ENCODE measurements at regions not wholly inside any gene's neighbourhood (a gene's known extent, or its start where the extent isn't known, plus 50 kb on each side); places are given as distances from the start of the nearest gene placed in this dataset.

DNA sequence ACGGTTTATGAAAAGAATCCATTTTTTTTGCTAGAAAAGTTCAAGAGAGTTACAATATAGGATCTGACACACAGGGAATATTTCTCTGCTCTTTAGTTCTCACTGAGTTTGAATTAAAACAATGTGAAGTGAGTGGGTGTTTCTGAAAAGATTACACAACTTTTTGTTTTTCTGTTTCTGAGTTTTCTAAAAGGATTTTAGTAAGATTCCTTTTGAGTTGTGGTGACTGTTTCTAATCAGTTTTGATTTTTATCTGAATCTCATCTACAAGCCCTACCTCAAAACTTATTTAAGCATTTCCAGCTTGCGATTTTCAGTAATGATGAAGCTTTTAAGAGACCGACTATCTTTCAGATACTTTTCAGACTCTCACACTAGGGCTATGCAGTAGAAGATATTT, 141.7 kb downstream of the GPAT3 start:
- Histone ChIP-seq H2AFZ (no peak overlapping the region), H3K9me2 (ENCODE audit: insufficient read depth) (no peaks in the 10 kb centered on the region), H3K79me2 (ENCODE audit: low read depth) (no peaks in the 10 kb centered on the region), H3F3A (ENCODE audit: insufficient read depth, low read depth) (no peaks in the 10 kb centered on the region), H3K27me3 (ENCODE audit: insufficient read depth, low read depth) (no peaks in the 10 kb centered on the region), H4K20me1 (ENCODE audit: insufficient read depth) (no peaks in the 10 kb centered on the region), H3K36me3 (ENCODE audit: low read depth) (no peaks in the 10 kb centered on the region), H3K4me3 (no peak overlapping the region), H3K4me2 (no peak overlapping the region), H3K27ac (no peak overlapping the region), H3K4me1 (replicated peaks; ENCODE audit: insufficient read depth) (no peaks in the 10 kb centered on the region), H3K9me3 (ENCODE audit: insufficient read depth, low read depth) (no peaks in the 10 kb centered on the region)
- intact Hi-C loops (cut with micrococcal nuclease; ENCODE audit: unreplicated experiment), result no loop called here
- CTCF ChIA-PET, result no interaction called here
- TF ChIP-seq, protein P1, sequence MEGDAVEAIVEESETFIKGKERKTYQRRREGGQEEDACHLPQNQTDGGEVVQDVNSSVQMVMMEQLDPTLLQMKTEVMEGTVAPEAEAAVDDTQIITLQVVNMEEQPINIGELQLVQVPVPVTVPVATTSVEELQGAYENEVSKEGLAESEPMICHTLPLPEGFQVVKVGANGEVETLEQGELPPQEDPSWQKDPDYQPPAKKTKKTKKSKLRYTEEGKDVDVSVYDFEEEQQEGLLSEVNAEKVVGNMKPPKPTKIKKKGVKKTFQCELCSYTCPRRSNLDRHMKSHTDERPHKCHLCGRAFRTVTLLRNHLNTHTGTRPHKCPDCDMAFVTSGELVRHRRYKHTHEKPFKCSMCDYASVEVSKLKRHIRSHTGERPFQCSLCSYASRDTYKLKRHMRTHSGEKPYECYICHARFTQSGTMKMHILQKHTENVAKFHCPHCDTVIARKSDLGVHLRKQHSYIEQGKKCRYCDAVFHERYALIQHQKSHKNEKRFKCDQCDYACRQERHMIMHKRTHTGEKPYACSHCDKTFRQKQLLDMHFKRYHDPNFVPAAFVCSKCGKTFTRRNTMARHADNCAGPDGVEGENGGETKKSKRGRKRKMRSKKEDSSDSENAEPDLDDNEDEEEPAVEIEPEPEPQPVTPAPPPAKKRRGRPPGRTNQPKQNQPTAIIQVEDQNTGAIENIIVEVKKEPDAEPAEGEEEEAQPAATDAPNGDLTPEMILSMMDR (conservative IDR thresholded peaks at IDR 0.05), result no peak
- no peak for TF ChIP-seq EZH2 (IDR thresholded peaks at IDR 0.05; ENCODE audit: low read depth)
- DNase-seq, result no peak
- POLR2A ChIA-PET (ENCODE audit: unreplicated experiment), result no interaction called here
- BruUV-seq (replicated peaks), result no TSS peak

DNA sequence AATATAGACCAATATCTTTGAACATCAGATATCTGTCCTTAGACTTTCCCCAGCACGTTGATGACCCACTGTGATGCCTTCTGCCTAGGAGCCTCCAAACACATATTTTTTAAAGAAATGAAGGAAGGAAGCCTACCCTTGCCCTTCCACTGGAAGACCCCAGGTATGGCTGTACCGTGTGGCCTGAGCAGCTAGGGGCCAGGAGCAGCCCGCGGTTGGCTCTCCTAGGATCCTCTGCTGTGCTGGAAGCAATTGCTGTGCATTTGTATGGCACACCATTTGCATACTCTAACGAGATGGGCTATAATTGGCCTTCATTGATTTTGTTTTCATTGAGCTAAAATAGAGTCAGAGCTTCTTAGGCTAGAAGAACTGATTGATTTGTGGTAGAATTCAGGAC, 128.8 kb downstream of the GPAT3 start:
- Histone ChIP-seq H3K9me2 (ENCODE audit: insufficient read depth) (no peaks in the 10 kb centered on the region), H2AFZ (no peak overlapping the region), H3K4me3 (no peak overlapping the region), H3K4me2 (no peak overlapping the region), H3K36me3 (ENCODE audit: low read depth) (no peaks in the 10 kb centered on the region), H3K9me3 (ENCODE audit: insufficient read depth, low read depth) (no peaks in the 10 kb centered on the region), H3F3A (ENCODE audit: insufficient read depth, low read depth) (no peaks in the 10 kb centered on the region), H3K4me1 (replicated peaks; ENCODE audit: insufficient read depth) (no peaks in the 10 kb centered on the region), H3K79me2 (ENCODE audit: low read depth) (no peaks in the 10 kb centered on the region), H3K27ac (no peak overlapping the region), H3K27me3 (ENCODE audit: insufficient read depth, low read depth) (no peaks in the 10 kb centered on the region), H4K20me1 (ENCODE audit: insufficient read depth) (no peaks in the 10 kb centered on the region)
- ChIA-PET POLR2A (ENCODE audit: unreplicated experiment) (no interaction called here), CTCF (no interaction called here)
- no peak for DNase-seq
- BruUV-seq (replicated peaks), result no TSS peak
- intact Hi-C loops (cut with micrococcal nuclease; ENCODE audit: unreplicated experiment), result no loop called here
- TF ChIP-seq, protein P1 (conservative IDR thresholded peaks at IDR 0.05), result no peak
- TF ChIP-seq EZH2 (IDR thresholded peaks at IDR 0.05; ENCODE audit: low read depth), result no peak

DNA sequence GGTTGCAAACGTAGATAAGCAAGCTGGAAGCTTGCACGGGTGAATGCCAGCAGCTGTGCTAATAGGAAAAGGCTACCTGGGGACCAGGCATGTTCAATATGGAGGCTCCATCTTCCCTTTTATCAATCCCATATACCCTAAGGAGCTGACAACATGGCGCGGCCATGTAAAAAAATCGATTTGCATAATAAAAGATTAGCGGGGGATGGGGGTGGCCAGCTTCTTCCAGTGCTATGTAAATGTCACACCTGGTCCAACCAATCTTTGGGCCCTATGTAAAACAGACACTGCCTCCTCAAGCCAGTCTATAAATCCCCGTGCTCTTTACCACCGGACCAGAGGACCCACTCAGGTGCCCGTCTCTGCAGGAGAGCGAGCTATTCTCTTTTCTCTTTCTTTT, 128.2 kb downstream of the GPAT3 start:
- no peaks in the 10 kb centered on the region; the same call in 1 of the 2 replicates for H3K9me3 ChIP-seq (ENCODE audit: insufficient read depth, low read depth)
- no peaks in the 10 kb centered on the region for H3F3A ChIP-seq (ENCODE audit: insufficient read depth, low read depth)
- no peak overlapping the region for H3K4me2 ChIP-seq
- H4K20me1 ChIP-seq (ENCODE audit: insufficient read depth), result no peaks in the 10 kb centered on the region
- ChIA-PET POLR2A (ENCODE audit: unreplicated experiment) (no interaction called here), CTCF (no interaction called here)
- intact Hi-C loops (cut with micrococcal nuclease; ENCODE audit: unreplicated experiment), result no loop called here
- no peak overlapping the region for H3K27ac ChIP-seq
- H3K9me2 ChIP-seq (ENCODE audit: insufficient read depth), result no peaks in the 10 kb centered on the region
- TF ChIP-seq EZH2 (IDR thresholded peaks at IDR 0.05; ENCODE audit: low read depth), result no peak
- TF ChIP-seq, protein P1 (conservative IDR thresholded peaks at IDR 0.05), result no peak
- H3K27me3 ChIP-seq (ENCODE audit: insufficient read depth, low read depth), result no peaks in the 10 kb centered on the region
- no peaks in the 10 kb centered on the region for H3K36me3 ChIP-seq (ENCODE audit: low read depth)
- DNase-seq, result no peak
- no TSS peak for BruUV-seq (replicated peaks)
- H3K4me1 ChIP-seq (replicated peaks; ENCODE audit: insufficient read depth), result no peaks in the 10 kb centered on the region
- H3K4me3 ChIP-seq, result no peak overlapping the region
- H3K79me2 ChIP-seq (ENCODE audit: low read depth), result no peaks in the 10 kb centered on the region
- no peak overlapping the region for H2AFZ ChIP-seq
